Transverse colon (tissue), 4 donors: ENCODE measurements at regions not wholly inside any gene's neighbourhood (a gene's known extent, or its start where the extent isn't known, plus 50 kb on each side); places are given as distances from the start of the nearest gene placed in this dataset.

Experiments
- CTCF ChIP-seq, 5 experiments: fragments of 200-600 bp in 3 of 5; fragments of 450-650 bp in 2 of 5; sonication (generic) in 3 of 5; IDR thresholded peaks; 1 replicate in 2 of 5; 2 replicates in 3 of 5; pipeline ENCODE4 v1.5.1; 2016 to 2017; ENCODE audit warnings: antibody characterized with exemption in 5 of 5, inconsistent platforms in 3 of 5, mild to moderate bottlenecking in 2 of 5, moderate library complexity in 1 of 5
- EP300 ChIP-seq: sonication (generic); formaldehyde crosslinking; IDR thresholded peaks from one replicate; pipeline ENCODE4 v1.6.1; 2017; ENCODE audit warnings: antibody characterized with exemption, low read depth
- POLR2A ChIP-seq: fragments of 450-650 bp; IDR thresholded peaks from one replicate; pipeline ENCODE4 v1.6.1; 2016; ENCODE audit warnings: antibody characterized with exemption, mild to moderate bottlenecking, moderate library complexity
- POLR2AphosphoS5 ChIP-seq, 3 donors: sonication (generic); formaldehyde crosslinking; IDR thresholded peaks; one replicate each; pipeline ENCODE4 v1.6.1; 2016; ENCODE audit warnings: antibody characterized with exemption in 3 of 3

GRCh38 chr12:128079446-128079845 lies 187.5 kb upstream of the TMEM132C start:
- TF ChIP-seq POLR2AphosphoS5 (IDR thresholded peaks at IDR 0.05) (no peak), CTCF (IDR thresholded peaks at IDR 0.05) (no peak), POLR2A (no peak), EP300 (no peak)
